ENCODE measurements at regions not wholly inside any gene's neighbourhood (a gene's known extent, or its start where the extent isn't known, plus 50 kb on each side); places are given as distances from the start of the nearest gene placed in this dataset.

GRCh38 chr4:22947851-22948250 is 255.1 kb downstream of the GBA3 start:
- Histone ChIP-seq H3K23me2 (ENCODE audit: insufficient read length, low read depth, low read length, poor library complexity, severe bottlenecking) (no peaks in the 10 kb centered on the region), H2BK20ac (ENCODE audit: low read depth, low read length, poor library complexity, severe bottlenecking) (no peak overlapping the region), H2BK12ac (ENCODE audit: insufficient read length, low read depth, low read length) (no peak overlapping the region), H3K56ac (ENCODE audit: insufficient read length, low read depth, low read length) (no peak overlapping the region), H2BK120ac (ENCODE audit: low read depth, low read length, poor library complexity, severe bottlenecking) (no peak overlapping the region), H3K4me2 (ENCODE audit: insufficient read depth, insufficient read length, low read length) (no peak overlapping the region), H3K23ac (ENCODE audit: insufficient read length, low read depth, low read length) (no peak overlapping the region), H3K9ac (ENCODE audit: extremely low read depth, insufficient read length, low read length) (no peak overlapping the region), H3K9me3 (ENCODE audit: control insufficient read depth, low read depth, low read length) (no peaks in the 10 kb centered on the region), H3K79me1 (ENCODE audit: insufficient read depth, low read depth, low read length, poor library complexity, severe bottlenecking) (no peaks in the 10 kb centered on the region), H2AFZ (ENCODE audit: low read length) (no peak overlapping the region), H3K27me3 (ENCODE audit: insufficient read depth, low read length) (peaks cover 4% of the 10 kb centered on the region; the same call in 1 of the 2 replicates), H3K4me1 (ENCODE audit: insufficient read depth, low read length) (no peaks in the 10 kb centered on the region; the same call in 1 of the 2 replicates), H3K18ac (ENCODE audit: insufficient read length, low read depth, low read length) (no peak overlapping the region), H4K91ac (ENCODE audit: insufficient read length, low read depth, low read length) (no peak overlapping the region), H2BK5ac (ENCODE audit: insufficient read length, low read length) (no peak overlapping the region), H4K20me1 (ENCODE audit: control insufficient read depth, insufficient read depth, insufficient read length) (no peaks in the 10 kb centered on the region), H2BK15ac (ENCODE audit: low read depth, low read length) (no peak overlapping the region), H3K79me2 (ENCODE audit: insufficient read depth, low read length) (no peaks in the 10 kb centered on the region), H4K8ac (replicated peaks; ENCODE audit: insufficient read length, low read depth, low read length) (no peak overlapping the region), H3K4ac (ENCODE audit: low read depth, low read length) (no peak overlapping the region), H4K5ac (ENCODE audit: insufficient read length, low read depth, low read length) (no peak overlapping the region), H3K27ac (ENCODE audit: insufficient read length, low read depth, low read length) (no peak overlapping the region), H3K14ac (ENCODE audit: insufficient read depth, low read length) (no peak overlapping the region), H2AK5ac (ENCODE audit: insufficient read length, low read length) (no peak overlapping the region), H3T11ph (ENCODE audit: low read length) (no peak overlapping the region)
- no peak for TF ChIP-seq CTCF (conservative IDR thresholded peaks at IDR 0.05)
- no peaks in the 10 kb centered on the region; a peak in 1 of 5 replicates for H3K9me3 Mint-ChIP-seq
- no peak for DNase-seq
- no peak overlapping the region for H3K4me3 Mint-ChIP-seq
- H3K4me1 Mint-ChIP-seq: peaks cover 12 to 15% of the 10 kb centered on the region in 2 experiments
- peaks cover 28% of the 10 kb centered on the region for H3K27me3 Mint-ChIP-seq (ENCODE audit: low read depth)
- H3K27ac Mint-ChIP-seq: no peak overlapping the region
- no CpG with 5 or more reads among the region's 5 CpGs for WGBS (ENCODE audit: extremely low coverage, insufficient read length, low lambda C conversion rate)
- H3K36me3 Mint-ChIP-seq (ENCODE audit: insufficient read depth in 1 of 3, low read depth in 3 of 3): no peaks in the 10 kb centered on the region
